GM23338 (cell line): ENCODE measurements at regions not wholly inside any gene's neighbourhood (a gene's known extent, or its start where the extent isn't known, plus 50 kb on each side); places are given as distances from the start of the nearest gene placed in this dataset.

Experiments
- ATAC-seq: fragments of 200-7000 bp; cut with Tn5 transposase; 3 replicates; pipeline ENCODE4 v1.9.1; 2020
- DNase-seq: peaks from one replicate; pipeline ENCODE4 v3.0.0-alpha.2; 2015; ENCODE audit warnings: low spot score
- H2AFZ ChIP-seq: fragments of 200-600 bp; sonication (generic); 2 replicates; pipeline ENCODE4 v1.8.0; 2016; ENCODE audit warnings: antibody characterized with exemption, mild to moderate bottlenecking, moderate library complexity
- H3F3A ChIP-seq: fragments of 200-600 bp; sonication (generic); replicated peaks from 2 replicates; pipeline ENCODE4 v1.8.0; 2017; ENCODE audit warnings: antibody characterized with exemption, mixed run types, low read depth
- H3K27ac ChIP-seq: fragments of 200-600 bp; sonication (generic); 2 replicates; pipeline ENCODE4 v1.6.1; 2016; ENCODE audit warnings: low read depth
- H3K27me3 ChIP-seq: fragments of 200-600 bp; sonication (generic); 2 replicates; pipeline ENCODE4 v1.8.0; 2016; ENCODE audit warnings: mild to moderate bottlenecking, mixed run types, moderate library complexity; ENCODE audit not compliant: insufficient read depth
- H3K36me3 ChIP-seq: fragments of 200-600 bp; sonication (generic); 2 replicates; pipeline ENCODE4 v1.8.0; 2016; ENCODE audit warnings: mild to moderate bottlenecking; ENCODE audit not compliant: insufficient read depth
- H3K4me1 ChIP-seq: fragments of 200-600 bp; sonication (generic); 2 replicates; pipeline ENCODE4 v1.8.0; 2016; ENCODE audit warnings: mild to moderate bottlenecking, moderate library complexity; ENCODE audit not compliant: insufficient read depth
- H3K4me2 ChIP-seq: fragments of 200-600 bp; sonication (generic); 2 replicates; pipeline ENCODE4 v1.7.1; 2017; ENCODE audit warnings: mixed run types
- H3K4me3 ChIP-seq: fragments of 200-600 bp; sonication (generic); 2 replicates; pipeline ENCODE4 v1.6.1; 2016; ENCODE audit warnings: mixed run types
- H3K79me2 ChIP-seq: fragments of 200-600 bp; sonication (generic); replicated peaks from 2 replicates; pipeline ENCODE4 v1.8.0; 2017; ENCODE audit warnings: mild to moderate bottlenecking; ENCODE audit not compliant: insufficient read depth
- H3K9me2 ChIP-seq: fragments of 200-600 bp; sonication (generic); 2 replicates; pipeline ENCODE4 v1.8.0; 2017; ENCODE audit not compliant: insufficient read depth
- H4K20me1 ChIP-seq: fragments of 200-600 bp; sonication (generic); replicated peaks from 2 replicates; pipeline ENCODE4 v1.8.0; 2017; ENCODE audit warnings: mild to moderate bottlenecking; ENCODE audit not compliant: insufficient read depth
- H3K27ac Mint-ChIP-seq: 2 replicates; pipeline ENCODE4 v1.8.0; 2020; ENCODE audit warnings: inconsistent platforms, mild to moderate bottlenecking, moderate library complexity, mixed read lengths
- H3K27me3 Mint-ChIP-seq: 3 replicates; pipeline ENCODE4 v1.8.0; 2022; ENCODE audit warnings: low read depth, mild to moderate bottlenecking, moderate library complexity, mixed read lengths, inconsistent platforms; ENCODE audit not compliant: insufficient read depth, poor library complexity
- H3K36me3 Mint-ChIP-seq: 3 replicates; pipeline ENCODE4 v1.8.0; 2021; ENCODE audit warnings: low read depth, mild to moderate bottlenecking, inconsistent platforms, moderate library complexity, mixed read lengths
- H3K4me1 Mint-ChIP-seq: 3 replicates; pipeline ENCODE4 v1.8.0; 2020; ENCODE audit warnings: mild to moderate bottlenecking, inconsistent platforms, mixed read lengths
- H3K4me3 Mint-ChIP-seq: 3 replicates; pipeline ENCODE4 v1.8.0; 2021; ENCODE audit warnings: moderate library complexity, mild to moderate bottlenecking, inconsistent platforms, mixed read lengths
- H3K9me3 Mint-ChIP-seq: 3 replicates; pipeline ENCODE4 v1.8.0; 2020; ENCODE audit warnings: moderate library complexity, mild to moderate bottlenecking, inconsistent platforms, mixed read lengths
- CREB1 ChIP-seq: fragments of 250-450 bp; sonication (Bioruptor Pico); IDR thresholded peaks from 2 replicates; pipeline ENCODE4 v1.5.0; 2020; ENCODE audit warnings: low read depth, mild to moderate bottlenecking, moderate library complexity
- CTCF ChIP-seq, 2 experiments: fragments of 200-600 bp in 1 of 2; sonication (generic) in 1 of 2; conservative IDR thresholded peaks; 2 replicates each; pipeline versions ENCODE4 v1.5.1 to v1.6.1; 2016 to 2017; ENCODE audit warnings: antibody characterized with exemption in 2 of 2, low read depth in 2 of 2, mild to moderate bottlenecking in 2 of 2, moderate library complexity in 1 of 2
- ETS1 ChIP-seq: IDR thresholded peaks from 2 replicates; pipeline ENCODE4 v1.6.1; 2016; ENCODE audit warnings: antibody characterized with exemption
- EZH2 ChIP-seq: fragments of 200-600 bp; sonication (generic); IDR thresholded peaks from one replicate; pipeline ENCODE4 v1.8.0; 2017; ENCODE audit warnings: antibody characterized with exemption, mild to moderate bottlenecking, low read depth; ENCODE audit not compliant: unreplicated experiment
- EZH2phosphoT487 ChIP-seq: fragments of 200-600 bp; sonication (generic); IDR thresholded peaks from one replicate; pipeline ENCODE4 v1.8.1; 2018; ENCODE audit warnings: antibody characterized with exemption; ENCODE audit not compliant: unreplicated experiment
- JUNB ChIP-seq: IDR thresholded peaks from one replicate; pipeline ENCODE4 v1.6.1; 2016; ENCODE audit warnings: antibody characterized with exemption; ENCODE audit not compliant: unreplicated experiment
- NANOG ChIP-seq: IDR thresholded peaks from 2 replicates; pipeline ENCODE4 v1.6.1; 2016; ENCODE audit warnings: antibody characterized with exemption, borderline replicate concordance
- POLR2AphosphoS5 ChIP-seq: IDR thresholded peaks from 2 replicates; pipeline ENCODE4 v1.6.1; 2016; ENCODE audit warnings: antibody characterized with exemption, low read depth
- REST ChIP-seq: IDR thresholded peaks from one replicate; pipeline ENCODE4 v1.6.1; 2018; ENCODE audit warnings: antibody characterized with exemption; ENCODE audit not compliant: unreplicated experiment
- STAT1 ChIP-seq: IDR thresholded peaks from one replicate; pipeline ENCODE4 v1.6.1; 2016; ENCODE audit warnings: antibody characterized with exemption; ENCODE audit not compliant: unreplicated experiment
- ZNF114 ChIP-seq: fragments of 250-450 bp; sonication (Bioruptor Pico); IDR thresholded peaks from 2 replicates; pipeline ENCODE4 v1.5.0; 2020; ENCODE audit warnings: mild to moderate bottlenecking, moderate library complexity
- ZNF331 ChIP-seq: fragments of 250-450 bp; sonication (Bioruptor Pico); IDR thresholded peaks from 2 replicates; pipeline ENCODE4 v1.5.0; 2020; ENCODE audit warnings: low read depth, mild to moderate bottlenecking, moderate library complexity
- ZNF462 ChIP-seq: fragments of 250-450 bp; sonication (Bioruptor Pico); IDR thresholded peaks from 2 replicates; pipeline ENCODE4 v1.5.0; 2020; ENCODE audit warnings: mild to moderate bottlenecking, moderate library complexity

GRCh38 chr14:58739674-58740073 is 101.9 kb downstream of the DACT1 start:
- H3K36me3 ChIP-seq, result no peaks in the 10 kb centered on the region
- no peaks in the 10 kb centered on the region for H3K36me3 Mint-ChIP-seq
- no peaks in the 10 kb centered on the region for H3K27me3 Mint-ChIP-seq
- DNase-seq, result no peak
- H3K9me3 Mint-ChIP-seq, result no peaks in the 10 kb centered on the region
- no peaks in the 10 kb centered on the region for H3K9me2 ChIP-seq
- H3K4me3 Mint-ChIP-seq, result no peak overlapping the region
- H3K79me2 ChIP-seq, result no peaks in the 10 kb centered on the region
- TF ChIP-seq ZNF114 (CRISPR knock-in tag) (no peak), NANOG (no peak), CTCF (conservative IDR thresholded peaks at IDR 0.05; ENCODE audit: low read depth in 2 of 2) (no peak), CREB1 (no peak), STAT1 (no peak), POLR2AphosphoS5 (no peak), JUNB (no peak), REST (no peak), EZH2 (no peak), EZH2phosphoT487 (no peak), ZNF331 (no peak), ZNF462 (CRISPR knock-in tag) (no peak), ETS1 (no peak)
- ATAC-seq, result no peak
- no peak overlapping the region for H3K27ac Mint-ChIP-seq
- H3K4me1 Mint-ChIP-seq, result no peaks in the 10 kb centered on the region
- H3K4me3 ChIP-seq, result no peak overlapping the region
- H3K4me1 ChIP-seq, result no peaks in the 10 kb centered on the region
- H3K27me3 ChIP-seq, result no peaks in the 10 kb centered on the region
- H2AFZ ChIP-seq, result no peak overlapping the region
- no peaks in the 10 kb centered on the region for H3F3A ChIP-seq
- H3K4me2 ChIP-seq, result no peak overlapping the region
- H4K20me1 ChIP-seq, result no peaks in the 10 kb centered on the region
- H3K27ac ChIP-seq, result no peak overlapping the region
